Natural killer cell (primary cell): ENCODE measurements at regions not wholly inside any gene's neighbourhood (a gene's known extent, or its start where the extent isn't known, plus 50 kb on each side); places are given as distances from the start of the nearest gene placed in this dataset.
"Not testable (repeated sequence)": the region's sequence is repeated elsewhere in the genome, so short reads cannot be mapped to it uniquely, and the experiment has no call there.

Source experiments
- ATAC-seq, 3 donors: fragments of 150-1000 bp in 2 of 3; fragments of 200-7000 bp in 1 of 3; cut with Tn5 transposase; 1 replicate in 1 of 3; 2 replicates in 2 of 3; pipeline ENCODE4 v1.10.0; 2021; ENCODE audit warnings: mild to moderate bottlenecking in 2 of 3, moderate library complexity in 2 of 3
- DNase-seq, 2 donors: peaks; one replicate each; pipeline versions ENCODE4 v3.0.0 to v3.0.0-alpha.2; 2013 to 2021; ENCODE audit warnings: mixed read lengths in 1 of 2
- H3K27ac ChIP-seq: one replicate; pipeline ENCODE4 v1.5.1; 2013; ENCODE audit warnings: mild to moderate bottlenecking, low read length
- H3K27me3 ChIP-seq: one replicate; pipeline ENCODE4 v1.6.1; 2013; ENCODE audit warnings: low read length; ENCODE audit not compliant: control insufficient read depth, insufficient read depth
- H3K36me3 ChIP-seq: one replicate; pipeline ENCODE4 v1.6.1; 2013; ENCODE audit warnings: low read length; ENCODE audit not compliant: control insufficient read depth, insufficient read depth
- H3K4me1 ChIP-seq: one replicate; pipeline ENCODE4 v1.6.1; 2013; ENCODE audit warnings: low read length; ENCODE audit not compliant: control insufficient read depth, insufficient read depth
- H3K4me3 ChIP-seq: one replicate; pipeline ENCODE4 v1.5.1; 2013; ENCODE audit warnings: low read length
- H3K9me3 ChIP-seq: one replicate; pipeline ENCODE4 v1.6.1; 2013; ENCODE audit warnings: low read length; ENCODE audit not compliant: control insufficient read depth, insufficient read depth
- H3K27ac Mint-ChIP-seq, 2 donors: one replicate each; pipeline ENCODE4 v1.8.0; 2022; ENCODE audit warnings: mild to moderate bottlenecking in 2 of 2, mixed read lengths in 2 of 2, moderate library complexity in 1 of 2
- H3K27me3 Mint-ChIP-seq, 2 donors: one replicate each; pipeline ENCODE4 v1.8.0; 2022; ENCODE audit warnings: low read depth in 2 of 2, mixed read lengths in 2 of 2
- H3K36me3 Mint-ChIP-seq: one replicate; pipeline ENCODE4 v1.8.0; 2022; ENCODE audit warnings: mixed read lengths
- H3K4me1 Mint-ChIP-seq, 2 donors: one replicate each; pipeline ENCODE4 v1.8.0; 2022; ENCODE audit warnings: mixed read lengths in 2 of 2
- H3K4me3 Mint-ChIP-seq: one replicate; pipeline ENCODE4 v1.8.0; 2022; ENCODE audit warnings: mild to moderate bottlenecking, moderate library complexity, mixed read lengths
- H3K9me3 Mint-ChIP-seq, 2 donors: one replicate each; pipeline ENCODE4 v1.8.0; 2022; ENCODE audit warnings: mixed read lengths in 2 of 2
- WGBS: methylation state at CpG from one replicate; pipeline ENCODE4 v1.1.7; 2013; ENCODE audit warnings: missing lambda C conversion rate; ENCODE audit not compliant: insufficient coverage; 5-methylcytosine and 5-hydroxymethylcytosine counted together
- intact Hi-C: fragments of 100-400 bp; cut with micrococcal nuclease; formaldehyde crosslinking; loops from one replicate; pipeline ENCODE4 v1.14.2; 2022
- TF ChIP-seq, protein P1 (sequence below): fragments of 200-600 bp; IDR thresholded peaks from one replicate; pipeline ENCODE4 v1.8.0; 2022; ENCODE audit warnings: antibody characterized with exemption

DNA sequence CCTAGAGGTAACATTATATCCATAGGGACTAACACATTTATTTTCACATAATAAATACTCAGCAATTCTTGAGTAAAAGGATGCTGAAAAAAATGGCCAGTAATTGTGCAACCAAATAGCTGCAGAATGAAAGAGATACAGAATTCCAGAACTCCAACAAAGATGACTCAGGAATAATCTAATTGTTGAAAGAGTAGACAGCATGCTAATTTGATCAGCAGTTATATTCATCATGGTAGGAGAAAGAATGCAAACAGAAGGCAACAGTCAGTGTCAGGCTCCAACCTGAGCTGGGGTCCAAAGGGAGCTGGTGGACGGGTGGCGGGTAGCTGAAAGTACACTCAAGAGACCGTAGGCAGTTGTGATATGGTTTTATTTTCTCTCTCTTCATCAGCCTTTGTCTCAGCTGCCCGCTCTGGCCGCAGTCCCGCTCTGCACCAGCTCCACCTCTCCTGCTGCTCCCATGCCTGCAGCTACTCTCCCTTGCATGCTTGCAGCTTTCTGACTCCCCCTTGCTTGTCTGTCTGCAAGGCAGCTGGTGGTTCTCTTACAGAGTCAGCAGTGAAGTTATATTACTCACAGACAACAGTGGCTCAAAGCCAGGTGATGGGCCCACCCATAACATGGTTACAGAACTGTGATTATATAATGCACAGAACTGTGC is 1150.1 kb downstream of the STIM2 start:
- no peaks in the 10 kb centered on the region for H3K27me3 Mint-ChIP-seq
- H3K27ac ChIP-seq, result no peak overlapping the region
- peaks cover 29% of the 10 kb centered on the region for H3K9me3 ChIP-seq
- H3K36me3 Mint-ChIP-seq, result no peaks in the 10 kb centered on the region
- no peak overlapping the region for H3K4me3 ChIP-seq
- DNase-seq, result no peak
- peaks cover 7 to 10% of the 10 kb centered on the region in 2 donors for H3K9me3 Mint-ChIP-seq
- H3K27ac Mint-ChIP-seq, result no peak overlapping the region
- no peaks in the 10 kb centered on the region for H3K4me1 Mint-ChIP-seq
- no peak for ATAC-seq
- no peak overlapping the region for H3K4me3 Mint-ChIP-seq
- no peaks in the 10 kb centered on the region for H3K4me1 ChIP-seq
- H3K36me3 ChIP-seq, result no peaks in the 10 kb centered on the region
- no peaks in the 10 kb centered on the region for H3K27me3 ChIP-seq
- TF ChIP-seq, protein P1, sequence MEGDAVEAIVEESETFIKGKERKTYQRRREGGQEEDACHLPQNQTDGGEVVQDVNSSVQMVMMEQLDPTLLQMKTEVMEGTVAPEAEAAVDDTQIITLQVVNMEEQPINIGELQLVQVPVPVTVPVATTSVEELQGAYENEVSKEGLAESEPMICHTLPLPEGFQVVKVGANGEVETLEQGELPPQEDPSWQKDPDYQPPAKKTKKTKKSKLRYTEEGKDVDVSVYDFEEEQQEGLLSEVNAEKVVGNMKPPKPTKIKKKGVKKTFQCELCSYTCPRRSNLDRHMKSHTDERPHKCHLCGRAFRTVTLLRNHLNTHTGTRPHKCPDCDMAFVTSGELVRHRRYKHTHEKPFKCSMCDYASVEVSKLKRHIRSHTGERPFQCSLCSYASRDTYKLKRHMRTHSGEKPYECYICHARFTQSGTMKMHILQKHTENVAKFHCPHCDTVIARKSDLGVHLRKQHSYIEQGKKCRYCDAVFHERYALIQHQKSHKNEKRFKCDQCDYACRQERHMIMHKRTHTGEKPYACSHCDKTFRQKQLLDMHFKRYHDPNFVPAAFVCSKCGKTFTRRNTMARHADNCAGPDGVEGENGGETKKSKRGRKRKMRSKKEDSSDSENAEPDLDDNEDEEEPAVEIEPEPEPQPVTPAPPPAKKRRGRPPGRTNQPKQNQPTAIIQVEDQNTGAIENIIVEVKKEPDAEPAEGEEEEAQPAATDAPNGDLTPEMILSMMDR, result no peak
- WGBS, result 91% methylated on average over 5 of the region's 6 CpGs
- intact Hi-C loops, result no loop called here

- no peaks in the 10 kb centered on the region for H3K4me1 ChIP-seq
- H3K27me3 ChIP-seq, result no peaks in the 10 kb centered on the region
- H3K36me3 ChIP-seq, result no peaks in the 10 kb centered on the region
- WGBS, result 92% methylated on average over 4 of the region's 4 CpGs
- H3K9me3 Mint-ChIP-seq, result peaks cover 13 to 17% of the 10 kb centered on the region in 2 donors
- no peaks in the 10 kb centered on the region for H3K27me3 Mint-ChIP-seq
- no peak for DNase-seq
- ATAC-seq, result no peak
- no peak overlapping the region for H3K4me3 Mint-ChIP-seq
- no peaks in the 10 kb centered on the region for H3K36me3 Mint-ChIP-seq
- H3K27ac Mint-ChIP-seq, result no peak overlapping the region
- H3K27ac ChIP-seq, result no peak overlapping the region
- H3K4me1 Mint-ChIP-seq, result no peaks in the 10 kb centered on the region
- no peak overlapping the region for H3K4me3 ChIP-seq
- H3K9me3 ChIP-seq, result peaks cover 29% of the 10 kb centered on the region
- TF ChIP-seq, protein P1, result no peak
- intact Hi-C loops, result no loop called here
These were observed 1153.8 kb downstream of the STIM2 start for GRCh38 chr4:28014469-28014868.

DNA sequence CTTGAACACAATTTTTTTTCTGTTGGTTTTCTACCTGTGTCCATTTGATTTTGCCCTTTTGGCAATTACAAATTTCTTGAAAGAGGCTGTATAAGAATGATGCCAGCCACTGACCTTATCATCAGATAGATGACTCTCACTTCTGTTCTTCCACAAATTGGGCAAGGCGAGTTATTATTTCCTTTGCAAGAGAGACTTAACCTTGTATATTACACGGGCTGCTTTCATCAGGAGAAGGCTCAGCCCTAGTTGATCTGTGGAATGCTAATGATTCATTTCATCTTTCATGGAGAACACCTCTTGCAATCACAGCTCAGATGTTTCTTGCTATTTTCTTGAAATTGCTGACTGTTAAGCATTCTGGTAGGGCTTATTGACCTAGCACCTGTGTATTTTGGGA is 1155.4 kb downstream of the STIM2 start:
- TF ChIP-seq, protein P1, result no peak
- Histone ChIP-seq H3K4me1 (no peaks in the 10 kb centered on the region), H3K36me3 (no peaks in the 10 kb centered on the region), H3K4me3 (no peak overlapping the region), H3K27ac (no peak overlapping the region), H3K9me3 (peaks cover 27% of the 10 kb centered on the region), H3K27me3 (no peaks in the 10 kb centered on the region)
- H3K9me3 Mint-ChIP-seq, result peaks cover 15 to 19% of the 10 kb centered on the region in 2 donors
- H3K27me3 Mint-ChIP-seq, result no peaks in the 10 kb centered on the region
- no peak overlapping the region for H3K27ac Mint-ChIP-seq
- no peak overlapping the region for H3K4me3 Mint-ChIP-seq
- DNase-seq (no peak), ATAC-seq (no peak)
- WGBS, result 50% methylated on average over 2 of the region's 2 CpGs
- intact Hi-C loops, result no loop called here
- H3K36me3 Mint-ChIP-seq, result no peaks in the 10 kb centered on the region
- H3K4me1 Mint-ChIP-seq, result no peaks in the 10 kb centered on the region

GRCh38 chr4:28038253-28038652 is 1177.6 kb downstream of the STIM2 start:
- intact Hi-C loops, H3K4me1 ChIP-seq, H3K4me3 Mint-ChIP-seq, H3K27me3 ChIP-seq, H3K27ac Mint-ChIP-seq, H3K4me3 ChIP-seq, DNase-seq, ATAC-seq, H3K36me3 ChIP-seq, H3K27ac ChIP-seq, H3K4me1 Mint-ChIP-seq, H3K27me3 Mint-ChIP-seq: not testable (repeated sequence)
- peaks cover 25 to 30% of the 10 kb centered on the region in 2 donors for H3K9me3 Mint-ChIP-seq
- 53% methylated on average over 6 of the region's 6 CpGs for WGBS
- peaks cover 12% of the 10 kb centered on the region for H3K9me3 ChIP-seq
- peaks cover 11% of the 10 kb centered on the region for H3K36me3 Mint-ChIP-seq
